ENCODE measurements at regions not wholly inside any gene's neighbourhood (a gene's known extent, or its start where the extent isn't known, plus 50 kb on each side); places are given as distances from the start of the nearest gene placed in this dataset.

GRCh38 chr22:34877506-34877905 lies 188.5 kb upstream of the ISX start:
- Histone ChIP-seq H3K36me3 (no peaks in the 10 kb centered on the region), H3K4me1 (peaks cover 0 to 5% (median 0%) of the 10 kb centered on the region in 12 donors), H3K9me3 (no peaks in the 10 kb centered on the region), H3K27ac (no peak overlapping the region), H3K4me3 (no peak overlapping the region), H3K27me3 (peaks cover 0 to 9% (median 0%) of the 10 kb centered on the region in 9 donors)
- intact Hi-C loops (cut with DNase I), result no loop called here
- DNase-seq, result no peak
- no peak for ATAC-seq
- TF ChIP-seq CTCF (IDR thresholded peaks at IDR 0.05), result no peak
- no peak for TF ChIP-seq POLR2A (IDR thresholded peaks at IDR 0.05)
- 44 to 72% (median 65%) methylated on average over 1 of the region's 1 CpG for WGBS, 4 donors

GRCh38 chr22:34878171-34878570 lies 187.8 kb upstream of the ISX start:
- H3K4me1 ChIP-seq, result peaks cover 0 to 5% (median 0%) of the 10 kb centered on the region in 12 donors
- TF ChIP-seq POLR2A (IDR thresholded peaks at IDR 0.05) (no peak), CTCF (IDR thresholded peaks at IDR 0.05) (no peak)
- intact Hi-C loops (cut with DNase I), result no loop called here

GRCh38 chr22:34879001-34879400 lies 187.0 kb upstream of the ISX start:
- intact Hi-C loops (cut with DNase I), result no loop called here
- 70 to 96% (median 87%) methylated on average over 3 of the region's 3 CpGs for WGBS, 4 donors

More at GRCh38 chr22:34878171-34878570, 187.8 kb upstream of the ISX start:
- no peak for DNase-seq
- Histone ChIP-seq H3K27ac (no peak overlapping the region), H3K9me3 (no peaks in the 10 kb centered on the region), H3K4me3 (no peak overlapping the region), H3K27me3 (peaks cover 0 to 9% (median 0%) of the 10 kb centered on the region in 9 donors), H3K36me3 (no peaks in the 10 kb centered on the region)
- ATAC-seq, result no peak

GRCh38 chr22:34880662-34881061 lies 185.3 kb upstream of the ISX start:
- no peak for TF ChIP-seq POLR2A (IDR thresholded peaks at IDR 0.05)
- TF ChIP-seq CTCF (IDR thresholded peaks at IDR 0.05), result no peak
- Histone ChIP-seq H3K4me3 (no peak overlapping the region), H3K27ac (no peak overlapping the region), H3K9me3 (no peaks in the 10 kb centered on the region), H3K27me3 (peaks cover 0 to 9% (median 0%) of the 10 kb centered on the region in 9 donors), H3K36me3 (no peaks in the 10 kb centered on the region), H3K4me1 (no peaks in the 10 kb centered on the region)
- intact Hi-C loops (cut with DNase I), result loop anchor here in 1 of 10 donors (10.0 kb wide), 1 partner anchor 74 kb away; no protein-coding TSS in a partner anchor
- DNase-seq (no peak), ATAC-seq (no peak)
- 30 to 64% (median 53%) methylated on average over 1 of the region's 1 CpG for WGBS, 4 donors

More at GRCh38 chr22:34879001-34879400, 187.0 kb upstream of the ISX start:
- Histone ChIP-seq H3K9me3 (no peaks in the 10 kb centered on the region), H3K27ac (no peak overlapping the region), H3K4me3 (no peak overlapping the region), H3K27me3 (peaks cover 0 to 9% (median 0%) of the 10 kb centered on the region in 9 donors), H3K36me3 (no peaks in the 10 kb centered on the region), H3K4me1 (peaks cover 0 to 5% (median 0%) of the 10 kb centered on the region in 12 donors)
- no peak for TF ChIP-seq CTCF (IDR thresholded peaks at IDR 0.05)
- no peak for ATAC-seq
- DNase-seq, result no peak

All from heart left ventricle (tissue), 16 donors.